ENCODE measurements at regions not wholly inside any gene's neighbourhood (a gene's known extent, or its start where the extent isn't known, plus 50 kb on each side); places are given as distances from the start of the nearest gene placed in this dataset.

DNA sequence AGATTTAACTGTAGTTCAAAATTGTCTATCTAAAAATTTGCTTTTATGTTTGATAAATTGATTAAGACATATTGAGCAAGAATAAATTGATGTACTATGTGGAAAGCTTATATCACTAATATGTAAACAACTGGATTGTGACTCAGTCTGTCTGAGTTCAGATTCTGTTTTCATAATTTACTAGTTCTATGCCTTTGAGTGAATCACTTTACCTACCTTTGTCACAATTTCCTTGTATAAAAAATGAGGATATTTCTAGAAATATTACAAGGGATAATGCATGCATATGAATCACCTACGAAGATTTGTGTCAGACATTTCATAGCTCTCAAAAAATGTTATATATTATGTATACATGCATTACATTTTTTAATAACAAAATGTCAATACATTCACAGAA is 245.1 kb upstream of the ZWINT start:
- BruUV-seq (replicated peaks), result no TSS peak
- Histone ChIP-seq H2AFZ (ENCODE audit: low read length) (no peak overlapping the region), H3K4me3 (replicated peaks in 1 of 3; ENCODE audit: insufficient read depth in 1 of 3, low read depth in 2 of 3, low read length in 3 of 3) (no peak overlapping the region), H3K27me3 (ENCODE audit: control insufficient read depth in 1 of 2, insufficient read depth in 2 of 2, low read length in 2 of 2) (no peaks in the 10 kb centered on the region), H3K4me2 (ENCODE audit: low read depth, low read length) (no peak overlapping the region), H4K20me1 (ENCODE audit: insufficient read depth, low read length) (no peaks in the 10 kb centered on the region), H3K79me2 (ENCODE audit: insufficient read depth, low read length) (no peaks in the 10 kb centered on the region), H3K36me3 (replicated peaks in 1 of 2; ENCODE audit: control insufficient read depth in 1 of 2, insufficient read depth in 2 of 2, low read length in 2 of 2) (no peaks in the 10 kb centered on the region), H3K27ac (ENCODE audit: extremely low read length, insufficient read depth, low read length) (no peak overlapping the region), H3K9me3 (ENCODE audit: low read length) (no peaks in the 10 kb centered on the region), H3K4me1 (ENCODE audit: insufficient read depth, low read length) (no peaks in the 10 kb centered on the region), H3K9ac (ENCODE audit: insufficient read depth, low read depth, low read length) (no peak overlapping the region)
- DNase-seq (ENCODE audit: low spot score), result no peak
- TF ChIP-seq BHLHE40 (IDR thresholded peaks at IDR 0.05; ENCODE audit: low read length), result no peak
- TF ChIP-seq, protein P1, sequence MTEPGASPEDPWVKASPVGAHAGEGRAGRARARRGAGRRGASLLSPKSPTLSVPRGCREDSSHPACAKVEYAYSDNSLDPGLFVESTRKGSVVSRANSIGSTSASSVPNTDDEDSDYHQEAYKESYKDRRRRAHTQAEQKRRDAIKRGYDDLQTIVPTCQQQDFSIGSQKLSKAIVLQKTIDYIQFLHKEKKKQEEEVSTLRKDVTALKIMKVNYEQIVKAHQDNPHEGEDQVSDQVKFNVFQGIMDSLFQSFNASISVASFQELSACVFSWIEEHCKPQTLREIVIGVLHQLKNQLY (CRISPR knock-in tag; IDR thresholded peaks at IDR 0.05), result no peak
- no peak for TF ChIP-seq ZFP62 (CRISPR knock-in tag; IDR thresholded peaks at IDR 0.05)
- TF ChIP-seq GTF3A (CRISPR knock-in tag; conservative IDR thresholded peaks at IDR 0.05), result no peak
- TF ChIP-seq XRCC5 (optimal IDR thresholded peaks at IDR 0.05; ENCODE audit: low read length), result no peak
- no peak for TF ChIP-seq ZNF160 (CRISPR knock-in tag; IDR thresholded peaks at IDR 0.05)
- TF ChIP-seq, protein P2, sequence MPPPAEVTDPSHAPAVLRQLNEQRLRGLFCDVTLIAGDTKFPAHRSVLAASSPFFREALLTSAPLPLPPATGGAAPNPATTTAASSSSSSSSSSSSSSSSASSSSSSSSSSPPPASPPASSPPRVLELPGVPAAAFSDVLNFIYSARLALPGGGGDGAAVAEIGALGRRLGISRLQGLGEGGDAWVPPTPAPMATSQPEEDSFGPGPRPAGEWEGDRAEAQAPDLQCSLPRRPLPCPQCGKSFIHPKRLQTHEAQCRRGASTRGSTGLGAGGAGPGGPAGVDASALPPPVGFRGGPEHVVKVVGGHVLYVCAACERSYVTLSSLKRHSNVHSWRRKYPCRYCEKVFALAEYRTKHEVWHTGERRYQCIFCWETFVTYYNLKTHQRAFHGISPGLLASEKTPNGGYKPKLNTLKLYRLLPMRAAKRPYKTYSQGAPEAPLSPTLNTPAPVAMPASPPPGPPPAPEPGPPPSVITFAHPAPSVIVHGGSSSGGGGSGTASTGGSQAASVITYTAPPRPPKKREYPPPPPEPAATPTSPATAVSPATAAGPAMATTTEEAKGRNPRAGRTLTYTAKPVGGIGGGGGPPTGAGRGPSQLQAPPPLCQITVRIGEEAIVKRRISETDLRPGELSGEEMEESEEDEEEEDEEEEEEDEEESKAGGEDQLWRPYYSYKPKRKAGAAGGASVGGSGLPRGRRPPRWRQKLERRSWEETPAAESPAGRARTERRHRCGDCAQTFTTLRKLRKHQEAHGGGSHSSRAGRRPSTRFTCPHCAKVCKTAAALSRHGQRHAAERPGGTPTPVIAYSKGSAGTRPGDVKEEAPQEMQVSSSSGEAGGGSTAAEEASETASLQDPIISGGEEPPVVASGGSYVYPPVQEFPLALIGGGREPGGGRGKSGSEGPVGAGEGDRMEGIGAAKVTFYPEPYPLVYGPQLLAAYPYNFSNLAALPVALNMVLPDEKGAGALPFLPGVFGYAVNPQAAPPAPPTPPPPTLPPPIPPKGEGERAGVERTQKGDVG (CRISPR knock-in tag; IDR thresholded peaks at IDR 0.05; ENCODE audit: borderline replicate concordance), result no peak
- TF ChIP-seq ZNF652 (CRISPR knock-in tag; IDR thresholded peaks at IDR 0.05; ENCODE audit: borderline replicate concordance, low read depth), result no peak
- TF ChIP-seq, protein P3, sequence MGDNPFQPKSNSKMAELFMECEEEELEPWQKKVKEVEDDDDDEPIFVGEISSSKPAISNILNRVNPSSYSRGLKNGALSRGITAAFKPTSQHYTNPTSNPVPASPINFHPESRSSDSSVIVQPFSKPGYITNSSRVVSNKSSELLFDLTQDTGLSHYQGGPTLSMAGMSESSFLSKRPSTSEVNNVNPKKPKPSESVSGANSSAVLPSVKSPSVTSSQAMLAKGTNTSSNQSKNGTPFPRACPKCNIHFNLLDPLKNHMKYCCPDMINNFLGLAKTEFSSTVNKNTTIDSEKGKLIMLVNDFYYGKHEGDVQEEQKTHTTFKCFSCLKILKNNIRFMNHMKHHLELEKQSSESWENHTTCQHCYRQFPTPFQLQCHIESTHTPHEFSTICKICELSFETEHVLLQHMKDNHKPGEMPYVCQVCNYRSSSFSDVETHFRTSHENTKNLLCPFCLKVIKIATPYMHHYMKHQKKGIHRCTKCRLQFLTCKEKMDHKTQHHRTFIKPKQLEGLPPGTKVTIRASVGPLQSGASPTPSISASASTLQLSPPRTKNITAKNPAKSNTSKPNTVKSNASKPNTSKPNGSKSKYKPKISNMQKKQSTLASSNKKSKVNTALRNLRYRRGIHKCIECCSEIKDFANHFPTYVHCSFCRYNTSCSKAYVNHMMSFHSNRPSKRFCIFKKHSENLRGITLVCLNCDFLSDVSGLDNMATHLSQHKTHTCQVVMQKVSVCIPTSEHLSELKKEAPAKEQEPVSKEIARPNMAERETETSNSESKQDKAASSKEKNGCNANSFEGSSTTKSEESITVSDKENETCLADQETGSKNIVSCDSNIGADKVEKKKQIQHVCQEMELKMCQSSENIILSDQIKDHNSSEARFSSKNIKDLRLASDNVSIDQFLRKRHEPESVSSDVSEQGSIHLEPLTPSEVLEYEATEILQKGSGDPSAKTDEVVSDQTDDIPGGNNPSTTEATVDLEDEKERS (CRISPR knock-in tag; IDR thresholded peaks at IDR 0.05), result no peak
- TF ChIP-seq, protein P4, sequence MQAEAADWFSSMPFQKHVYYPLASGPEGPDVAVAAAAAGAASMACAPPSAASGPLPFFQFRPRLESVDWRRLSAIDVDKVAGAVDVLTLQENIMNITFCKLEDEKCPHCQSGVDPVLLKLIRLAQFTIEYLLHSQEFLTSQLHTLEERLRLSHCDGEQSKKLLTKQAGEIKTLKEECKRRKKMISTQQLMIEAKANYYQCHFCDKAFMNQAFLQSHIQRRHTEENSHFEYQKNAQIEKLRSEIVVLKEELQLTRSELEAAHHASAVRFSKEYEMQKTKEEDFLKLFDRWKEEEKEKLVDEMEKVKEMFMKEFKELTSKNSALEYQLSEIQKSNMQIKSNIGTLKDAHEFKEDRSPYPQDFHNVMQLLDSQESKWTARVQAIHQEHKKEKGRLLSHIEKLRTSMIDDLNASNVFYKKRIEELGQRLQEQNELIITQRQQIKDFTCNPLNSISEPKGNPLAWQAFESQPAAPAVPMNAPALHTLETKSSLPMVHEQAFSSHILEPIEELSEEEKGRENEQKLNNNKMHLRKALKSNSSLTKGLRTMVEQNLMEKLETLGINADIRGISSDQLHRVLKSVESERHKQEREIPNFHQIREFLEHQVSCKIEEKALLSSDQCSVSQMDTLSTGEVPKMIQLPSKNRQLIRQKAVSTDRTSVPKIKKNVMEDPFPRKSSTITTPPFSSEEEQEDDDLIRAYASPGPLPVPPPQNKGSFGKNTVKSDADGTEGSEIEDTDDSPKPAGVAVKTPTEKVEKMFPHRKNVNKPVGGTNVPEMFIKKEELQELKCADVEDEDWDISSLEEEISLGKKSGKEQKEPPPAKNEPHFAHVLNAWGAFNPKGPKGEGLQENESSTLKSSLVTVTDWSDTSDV (CRISPR knock-in tag; IDR thresholded peaks at IDR 0.05), result no peak
- no peak for TF ChIP-seq TAF15 (IDR thresholded peaks at IDR 0.05; ENCODE audit: low read depth, low read length, poor library complexity, severe bottlenecking)
- TF ChIP-seq, protein P5, sequence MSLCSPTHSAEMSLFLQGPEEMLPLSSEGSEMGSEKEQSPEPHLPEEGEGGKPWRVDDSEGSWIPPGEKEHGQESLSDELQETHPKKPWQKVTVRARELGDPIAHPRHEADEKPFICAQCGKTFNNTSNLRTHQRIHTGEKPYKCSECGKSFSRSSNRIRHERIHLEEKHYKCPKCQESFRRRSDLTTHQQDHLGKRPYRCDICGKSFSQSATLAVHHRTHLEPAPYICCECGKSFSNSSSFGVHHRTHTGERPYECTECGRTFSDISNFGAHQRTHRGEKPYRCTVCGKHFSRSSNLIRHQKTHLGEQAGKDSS (CRISPR knock-in tag; IDR thresholded peaks at IDR 0.05; ENCODE audit: borderline replicate concordance, low read depth), result no peak
- no peak for TF ChIP-seq ZNF792 (CRISPR knock-in tag; IDR thresholded peaks at IDR 0.05)
- no peak for TF ChIP-seq DPF2 (CRISPR knock-in tag; IDR thresholded peaks at IDR 0.05; ENCODE audit: borderline replicate concordance, low read depth)
- no peak for TF ChIP-seq ARNT (IDR thresholded peaks at IDR 0.05)
- TF ChIP-seq CBX2 (IDR thresholded peaks at IDR 0.05; ENCODE audit: low read depth, low read length), result no peak
- TF ChIP-seq CBX2 (CRISPR knock-in tag; IDR thresholded peaks at IDR 0.05; ENCODE audit: low read depth), result no peak
- no peak for ATAC-seq
- in situ Hi-C loops (cut with HindIII; ENCODE audit: extremely low pct_ligation_motif_present, low pct_unique_long_range_greater_than_20kb) (no loop called here), intact Hi-C loops (cut with micrococcal nuclease; ENCODE audit: unreplicated experiment) (no loop called here)
- POLR2A ChIA-PET, result no interaction called here
- WGBS (ENCODE audit: low lambda C conversion rate), result 0% methylated on average over 1 of the region's 1 CpG
- CTCF ChIA-PET (ENCODE audit: low intra/inter-chr PET ratio, low total read pairs), result no interaction called here
- no peak for FAIRE-seq

Data from HepG2 (cell line).